OCI-M1 (cell line): ENCODE measurements at regions not wholly inside any gene's neighbourhood (a gene's known extent, or its start where the extent isn't known, plus 50 kb on each side); places are given as distances from the start of the nearest gene placed in this dataset.
"Not testable (repeated sequence)": the region's sequence is repeated elsewhere in the genome, so short reads cannot be mapped to it uniquely, and the experiment has no call there.

Experiments
- DNase-seq: peaks from one replicate; lab custom pipeline; 2025; lab: John Stamatoyannopoulos, UW

- no peak for DNase-seq
Measured at GRCh38 chr17:71432378-71433315, 688.2 kb upstream of the SOX9 start.

- DNase-seq, result no peak
Measured at GRCh38 chr17:71434716-71435115, 686.1 kb upstream of the SOX9 start.

- DNase-seq, result no peak
Measured at GRCh38 chr17:71436479-71436878, 684.3 kb upstream of the SOX9 start.

- DNase-seq, result no peak
Measured at GRCh38 chr17:71437166-71437565, 683.7 kb upstream of the SOX9 start.

- no peak for DNase-seq
Measured at GRCh38 chr17:71438631-71439146, 682.1 kb upstream of the SOX9 start.

GRCh38 chr17:71440513-71440912, 680.3 kb upstream of the SOX9 start:
- no peak for DNase-seq

- no peak for DNase-seq
Measured at GRCh38 chr17:71441098-71441497, 679.7 kb upstream of the SOX9 start.

- no peak for DNase-seq
Measured at GRCh38 chr17:71444078-71444477, 676.7 kb upstream of the SOX9 start.

- DNase-seq, result no peak
Measured at GRCh38 chr17:71446645-71447437, 674.0 kb upstream of the SOX9 start.

GRCh38 chr17:71447644-71448043, 673.2 kb upstream of the SOX9 start:
- DNase-seq, result no peak

- not testable (repeated sequence) for DNase-seq
Measured at GRCh38 chr17:71450657-71451056, 670.2 kb upstream of the SOX9 start.

GRCh38 chr17:71453876-71454422, 666.9 kb upstream of the SOX9 start:
- DNase-seq, result no peak

GRCh38 chr17:71455219-71455618, 665.6 kb upstream of the SOX9 start:
- DNase-seq, result no peak

- no peak for DNase-seq
Measured at GRCh38 chr17:71458322-71458721, 662.5 kb upstream of the SOX9 start.

- peak; percentile 48 for DNase-seq
Measured at GRCh38 chr17:71460943-71461342, 659.9 kb upstream of the SOX9 start.

- DNase-seq, result no peak
Measured at GRCh38 chr17:71461498-71462169, 659.2 kb upstream of the SOX9 start.

GRCh38 chr17:71464241-71464640, 656.6 kb upstream of the SOX9 start:
- no peak for DNase-seq

- no peak for DNase-seq
Measured at GRCh38 chr17:71464751-71465150, 656.1 kb upstream of the SOX9 start.

GRCh38 chr17:71467719-71468118, 653.1 kb upstream of the SOX9 start:
- DNase-seq, result peak; percentile 56

GRCh38 chr17:71470062-71470461, 650.8 kb upstream of the SOX9 start:
- no peak for DNase-seq

GRCh38 chr17:71472809-71473789, 647.7 kb upstream of the SOX9 start:
- DNase-seq, result peak; percentile 66
